HG03135 (cell line): ENCODE measurements at regions not wholly inside any gene's neighbourhood (a gene's known extent, or its start where the extent isn't known, plus 50 kb on each side); places are given as distances from the start of the nearest gene placed in this dataset.
A peak's percentile ranks its signal among the peaks of the same experiment; 100 is the strongest.

Experiments used
- ATAC-seq: cut with Tn5 transposase; IDR thresholded peaks from one replicate; pipeline ENCODE4 v1.9.1; 2021; ENCODE audit warnings: mild to moderate bottlenecking, moderate library complexity; ENCODE audit not compliant: unreplicated experiment

DNA sequence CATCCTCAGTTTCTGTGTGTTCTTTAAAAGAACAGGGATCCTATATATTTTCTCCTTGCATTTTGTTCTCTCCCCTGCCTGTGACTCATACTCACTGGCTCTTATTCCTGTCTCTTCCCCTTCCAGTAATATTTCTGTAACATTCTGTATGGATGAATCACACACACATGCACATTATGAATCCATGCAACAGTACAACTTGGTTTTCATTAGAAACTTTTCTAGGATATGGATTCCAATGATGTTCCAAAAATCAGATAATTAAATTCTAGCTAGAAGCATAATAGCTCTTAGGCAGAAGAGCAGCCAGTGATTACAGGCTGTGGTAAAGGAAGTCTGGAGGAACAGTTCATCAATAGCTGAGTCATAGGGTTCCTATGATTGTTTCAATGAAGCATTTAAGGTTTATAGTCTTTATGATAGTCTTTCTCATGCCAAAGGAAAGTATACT is 119.6 kb upstream of the PMFBP1 start:
- ATAC-seq = no peak

DNA sequence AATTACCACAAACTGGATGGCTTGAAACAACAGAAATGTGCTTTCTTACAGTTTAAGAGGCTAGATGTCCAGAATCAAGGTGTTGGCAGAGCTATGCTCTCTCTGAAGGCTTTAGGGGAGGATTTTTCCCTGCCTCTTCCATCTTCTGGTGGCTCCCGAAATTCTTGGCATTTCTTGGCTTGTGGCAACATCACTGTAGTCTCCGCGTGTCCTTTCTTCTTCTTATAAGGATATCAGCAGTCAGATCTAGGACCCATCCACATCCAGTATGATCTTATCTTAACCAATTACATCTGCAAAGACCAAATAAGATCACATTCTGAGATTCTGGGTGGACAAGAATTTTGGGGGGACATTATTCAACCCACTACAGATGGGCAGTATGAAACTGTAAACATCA is 119.2 kb upstream of the PMFBP1 start:
- no peak for ATAC-seq

DNA sequence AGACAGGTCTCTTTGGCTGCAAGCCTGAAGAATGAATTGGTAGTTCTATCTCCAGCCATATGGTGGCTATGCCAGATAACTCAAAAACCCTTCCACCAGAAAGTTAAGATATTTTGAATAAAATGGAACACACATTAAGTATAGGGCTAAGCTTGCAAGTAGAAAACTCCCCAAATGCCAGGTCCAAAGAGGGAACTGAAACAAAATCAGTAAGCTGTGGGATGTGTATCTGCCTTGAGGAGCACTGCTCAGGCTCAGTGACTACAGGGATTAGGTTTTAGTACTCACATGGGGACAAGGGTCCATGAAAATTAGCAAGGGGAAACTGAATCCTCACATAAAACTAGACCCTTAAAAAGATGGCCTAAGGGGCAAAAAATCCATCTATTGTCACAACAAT is 115.7 kb upstream of the PMFBP1 start:
- no peak for ATAC-seq

DNA sequence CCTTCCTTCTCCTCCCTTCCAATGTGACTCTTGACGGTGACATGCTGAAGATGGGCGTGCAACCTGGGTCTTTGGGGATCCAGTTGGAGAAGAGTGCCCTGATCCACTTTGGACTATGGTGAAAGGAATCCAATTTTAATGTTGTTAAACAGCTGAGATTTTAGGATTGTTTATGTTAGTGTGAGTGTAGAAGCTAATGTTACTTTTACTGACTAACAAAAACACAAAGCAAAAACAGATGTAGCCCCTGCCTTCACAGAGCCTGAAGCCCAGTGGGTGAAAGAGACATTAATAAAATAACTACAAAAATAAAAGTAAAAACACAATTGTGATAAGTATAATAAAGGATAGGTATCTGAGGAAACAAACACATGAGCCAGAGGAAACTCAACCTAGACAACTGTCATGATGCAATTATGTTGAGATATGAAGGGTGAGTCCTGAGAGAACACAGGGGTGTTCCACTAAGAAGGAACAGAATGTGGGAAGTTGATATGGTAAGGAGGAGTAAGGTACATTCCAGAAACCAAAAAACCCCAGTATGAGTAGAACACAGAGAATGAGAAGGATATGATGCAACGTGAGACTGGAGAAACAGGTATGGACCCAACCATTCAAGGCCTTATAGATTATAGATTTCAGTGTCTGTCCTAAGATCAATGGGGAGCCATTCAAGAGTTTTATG is 115.1 kb upstream of the PMFBP1 start:
- no peak for ATAC-seq

DNA sequence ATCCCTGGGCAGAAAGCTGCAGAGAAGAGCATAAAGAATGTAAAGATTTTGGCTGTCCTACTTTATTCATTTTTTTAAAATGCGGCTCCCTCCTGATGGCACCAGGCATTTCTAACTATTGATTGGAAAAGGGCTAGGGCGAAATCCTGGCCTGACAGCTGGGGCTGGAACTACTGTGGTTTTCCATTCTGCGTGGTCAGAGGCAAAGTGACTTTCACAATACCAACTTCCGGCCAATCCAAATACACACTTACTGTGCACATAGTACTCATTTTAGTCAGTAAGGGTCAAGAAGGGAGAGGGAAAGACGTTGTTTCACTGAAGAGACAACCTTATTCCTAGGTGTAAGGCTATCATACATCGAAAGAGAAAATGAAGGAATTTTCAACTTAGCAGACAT is 113.8 kb upstream of the PMFBP1 start:
- ATAC-seq = no peak

DNA sequence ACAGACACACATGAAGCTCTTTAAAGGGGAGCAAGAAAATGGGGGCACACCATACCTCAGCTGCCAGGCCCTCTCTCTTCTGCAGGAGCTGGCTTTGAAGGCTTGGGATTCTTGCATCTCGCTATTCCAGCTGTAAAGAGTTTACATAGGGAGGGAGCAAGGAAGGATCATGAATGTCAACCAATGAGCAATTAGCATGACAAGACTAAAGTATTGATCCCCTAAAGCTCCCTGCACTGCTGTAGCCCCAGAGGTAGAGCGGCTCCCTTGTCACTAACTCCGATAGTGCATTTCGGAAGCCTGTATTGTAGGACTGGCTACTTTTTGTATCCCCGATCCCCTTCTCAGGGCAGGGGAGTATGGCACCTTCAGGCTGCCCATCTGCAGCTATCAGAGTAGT is 113.4 kb upstream of the PMFBP1 start:
- no peak for ATAC-seq

DNA sequence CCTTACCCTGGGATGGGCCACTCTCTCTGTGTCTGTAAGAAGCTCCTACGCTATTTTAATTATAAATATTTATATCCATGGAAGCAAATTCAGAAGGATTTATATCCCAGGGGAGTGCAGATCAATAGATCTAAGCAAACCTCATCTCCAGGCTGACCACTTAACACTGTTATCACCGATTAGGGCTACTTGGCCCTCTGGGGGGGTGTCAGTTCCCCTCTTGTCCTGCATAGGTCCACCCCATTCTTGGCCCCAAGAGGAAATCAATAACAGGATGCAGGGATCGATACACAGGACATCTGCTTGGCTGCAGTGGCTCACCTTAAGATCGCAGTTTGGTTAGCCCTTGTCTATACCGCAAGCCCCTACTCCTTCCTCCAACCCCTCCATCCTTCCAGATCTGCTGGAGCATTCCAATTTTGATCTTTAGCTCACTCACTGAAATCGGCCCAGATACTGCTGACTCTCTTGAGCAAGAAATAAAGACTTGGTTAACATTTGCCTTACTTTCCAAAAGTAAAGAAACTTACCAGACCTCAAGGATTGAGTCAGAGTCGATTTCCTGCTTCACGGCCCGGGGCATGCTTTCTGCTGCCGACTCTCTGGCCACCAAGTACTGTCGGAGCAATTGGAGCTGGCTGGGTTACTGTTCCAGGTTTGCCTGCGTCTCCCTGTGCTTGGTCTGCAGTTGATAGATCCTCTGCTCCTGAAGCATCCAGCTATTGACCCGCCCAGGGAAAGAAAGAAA is 112.3 kb upstream of the PMFBP1 start:
- ATAC-seq = no peak

DNA sequence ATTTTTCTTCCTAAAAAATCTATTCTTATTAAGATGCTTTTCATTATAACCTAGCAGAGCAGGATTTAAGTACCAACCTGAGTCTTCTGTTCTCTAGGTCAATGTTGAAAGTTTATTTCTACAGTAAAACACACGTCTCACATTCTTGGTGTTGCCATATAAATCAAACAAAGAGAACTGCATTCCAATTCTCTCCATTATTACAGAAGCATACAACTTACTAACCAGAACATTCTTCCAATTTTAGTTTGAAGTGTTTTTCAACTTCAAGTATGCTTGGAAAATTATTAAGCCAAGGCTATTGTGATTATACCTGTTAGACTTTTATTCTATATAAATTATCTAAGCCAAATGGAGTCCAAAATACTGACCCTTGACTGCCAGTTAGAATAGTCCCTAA is 110.4 kb upstream of the PMFBP1 start:
- ATAC-seq = no peak

DNA sequence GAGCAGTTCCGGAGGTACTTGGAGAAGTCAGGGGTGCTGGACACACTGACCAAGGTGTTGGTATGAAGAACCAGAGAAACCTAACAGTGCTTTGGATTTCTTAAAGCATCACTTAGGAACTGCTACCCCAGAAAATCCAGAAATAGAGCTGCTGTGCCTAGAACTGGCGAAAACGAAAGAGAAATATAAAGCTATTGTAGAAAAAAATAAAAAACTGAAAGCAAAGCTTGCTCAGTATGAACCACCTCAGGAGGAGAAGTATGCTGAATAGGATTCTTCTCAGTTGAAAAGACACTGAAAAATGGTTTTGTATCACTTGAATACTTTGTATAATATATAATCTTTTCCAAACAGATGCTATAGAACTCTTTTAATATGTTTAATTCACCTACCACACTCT is 106.3 kb upstream of the PMFBP1 start:
- no peak for ATAC-seq

DNA sequence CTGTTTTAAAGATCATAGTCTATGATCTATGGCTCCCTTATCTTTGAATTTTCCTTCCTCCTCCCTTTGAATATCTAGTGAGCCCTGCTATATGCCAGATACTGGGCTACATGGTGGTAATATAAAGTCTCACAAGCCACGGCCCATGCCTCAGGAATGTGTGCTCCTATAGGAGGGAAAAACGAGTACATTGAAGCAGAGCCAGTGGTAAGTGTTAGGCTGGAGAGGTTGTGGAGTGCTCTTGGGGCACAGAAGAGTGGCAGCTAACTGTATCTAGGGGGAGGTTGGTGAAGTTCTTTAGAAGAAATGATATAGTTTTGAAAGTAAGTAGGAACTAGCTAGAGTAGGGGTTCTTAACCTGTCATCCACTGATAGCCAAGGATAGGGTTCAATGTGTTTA is 105.8 kb upstream of the PMFBP1 start:
- no peak for ATAC-seq

DNA sequence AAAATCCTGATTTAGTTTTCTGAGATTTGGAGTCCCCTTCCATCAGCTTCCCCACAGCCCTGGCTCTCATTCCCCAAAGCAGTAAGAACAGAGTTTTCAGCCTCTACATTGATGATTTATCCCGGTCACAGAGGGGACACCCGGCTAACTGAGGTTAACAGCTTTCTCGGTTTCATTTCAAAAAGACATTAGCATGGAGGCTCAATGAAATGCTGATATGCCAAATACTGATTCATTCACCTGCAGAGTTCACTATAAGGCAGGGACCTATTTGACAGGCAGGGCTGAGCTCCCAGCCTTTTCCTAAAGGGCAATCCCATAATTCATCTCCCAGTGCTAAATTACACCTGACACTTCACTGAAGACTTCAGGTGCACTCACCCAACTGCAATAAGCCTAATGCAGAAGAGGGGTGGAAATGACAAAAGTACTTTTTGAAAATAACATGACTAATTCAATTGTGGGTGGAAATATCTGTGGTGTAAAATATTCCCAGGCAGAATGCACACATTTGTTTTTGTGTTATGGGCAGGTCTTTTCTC is 99.8 kb upstream of the PMFBP1 start:
- no peak for ATAC-seq

DNA sequence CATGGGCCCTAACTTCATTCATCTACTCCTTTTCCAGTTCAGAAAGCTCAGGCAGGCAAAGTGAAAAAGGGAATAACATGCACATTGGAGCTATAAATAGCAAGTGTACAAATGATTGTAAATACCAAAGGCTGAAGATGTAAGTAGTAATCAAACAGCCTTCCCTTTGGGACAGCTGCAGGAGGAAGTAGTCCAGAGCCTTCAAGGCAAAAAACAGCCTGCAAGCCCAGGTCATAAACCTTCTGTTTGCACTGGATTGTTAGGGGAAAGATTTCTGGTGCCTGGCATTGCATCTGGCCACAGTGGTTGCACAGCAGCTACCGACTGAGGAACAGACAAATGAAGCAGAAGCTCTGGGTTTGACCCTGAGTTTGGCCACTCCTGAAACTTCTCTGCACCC is 98.6 kb upstream of the PMFBP1 start:
- ATAC-seq = no peak

DNA sequence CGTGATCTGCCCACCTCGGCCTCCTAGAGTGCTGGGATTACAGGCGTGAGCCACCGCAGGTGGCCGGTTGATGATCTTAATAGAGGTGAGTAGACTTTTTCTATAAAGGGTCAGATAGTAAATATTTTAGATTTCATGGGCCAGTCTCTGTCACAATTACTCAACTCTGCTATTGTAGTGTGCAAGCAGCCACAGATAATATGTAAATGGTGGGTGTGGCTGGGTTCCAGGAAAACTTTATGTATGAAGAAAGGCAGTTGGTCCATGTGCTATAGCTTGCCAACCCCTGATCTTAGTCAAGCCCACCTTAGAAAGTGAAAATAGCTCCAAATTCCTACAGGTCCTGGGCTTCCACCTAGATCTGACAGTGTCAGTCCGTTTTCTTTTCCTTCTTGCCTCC is 94.9 kb upstream of the PMFBP1 start:
- no peak for ATAC-seq

DNA sequence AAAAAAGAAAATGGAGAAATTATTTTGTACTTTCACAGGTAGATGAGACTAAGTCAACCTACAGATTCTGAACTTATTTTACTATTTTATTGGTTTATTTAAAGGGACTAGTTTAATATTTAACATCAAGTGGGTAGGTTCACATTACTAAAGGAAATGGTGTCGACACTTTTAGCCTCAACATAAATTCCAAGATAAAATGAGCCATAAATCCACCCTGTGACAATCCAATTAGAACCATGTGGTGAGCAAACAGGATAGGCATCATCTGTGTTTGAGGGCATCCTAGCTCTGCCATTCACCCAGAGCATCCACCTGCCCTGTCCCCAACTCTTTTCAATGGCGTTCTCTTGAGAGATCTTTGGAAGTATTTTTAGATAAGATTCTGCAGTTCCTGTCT is 92.8 kb upstream of the PMFBP1 start:
- ATAC-seq = no peak

DNA sequence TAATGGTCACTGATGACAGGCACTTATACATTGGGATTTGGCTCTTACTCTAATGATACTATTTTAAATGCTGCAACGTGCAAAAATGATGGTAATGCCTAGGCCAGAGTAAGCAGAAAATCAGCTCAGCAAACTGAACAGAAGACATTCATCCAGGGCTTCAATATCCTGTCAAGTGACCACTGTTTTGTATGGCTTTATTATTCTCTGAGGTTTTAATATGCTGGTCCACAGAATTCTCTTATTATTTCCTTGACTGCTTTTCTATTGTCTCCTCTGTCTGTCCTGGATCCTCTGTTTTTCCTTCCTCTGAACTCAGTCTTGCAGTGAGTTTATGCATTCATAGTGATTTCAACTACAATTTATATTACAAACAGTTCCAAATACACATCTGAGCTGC is 90.8 kb upstream of the PMFBP1 start:
- ATAC-seq = no peak

DNA sequence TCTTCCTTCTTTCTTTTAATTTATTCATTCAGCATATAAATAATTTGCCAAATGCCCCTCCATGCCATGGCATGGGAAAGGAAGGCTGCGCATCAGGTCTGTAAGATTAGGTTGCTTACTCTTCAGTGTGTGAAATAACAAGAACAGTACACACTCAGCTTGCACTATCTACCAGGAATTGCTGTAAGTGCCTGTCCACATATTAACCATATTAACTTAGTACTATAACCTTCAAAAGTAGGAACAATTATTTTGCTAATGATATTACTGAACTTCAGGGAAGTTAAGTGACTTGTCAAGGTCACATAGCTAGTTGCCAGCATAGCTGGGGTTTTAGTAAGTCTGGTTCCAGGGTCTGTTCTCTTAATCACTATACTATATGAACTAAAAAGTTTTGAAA is 89.2 kb upstream of the PMFBP1 start:
- ATAC-seq = no peak

DNA sequence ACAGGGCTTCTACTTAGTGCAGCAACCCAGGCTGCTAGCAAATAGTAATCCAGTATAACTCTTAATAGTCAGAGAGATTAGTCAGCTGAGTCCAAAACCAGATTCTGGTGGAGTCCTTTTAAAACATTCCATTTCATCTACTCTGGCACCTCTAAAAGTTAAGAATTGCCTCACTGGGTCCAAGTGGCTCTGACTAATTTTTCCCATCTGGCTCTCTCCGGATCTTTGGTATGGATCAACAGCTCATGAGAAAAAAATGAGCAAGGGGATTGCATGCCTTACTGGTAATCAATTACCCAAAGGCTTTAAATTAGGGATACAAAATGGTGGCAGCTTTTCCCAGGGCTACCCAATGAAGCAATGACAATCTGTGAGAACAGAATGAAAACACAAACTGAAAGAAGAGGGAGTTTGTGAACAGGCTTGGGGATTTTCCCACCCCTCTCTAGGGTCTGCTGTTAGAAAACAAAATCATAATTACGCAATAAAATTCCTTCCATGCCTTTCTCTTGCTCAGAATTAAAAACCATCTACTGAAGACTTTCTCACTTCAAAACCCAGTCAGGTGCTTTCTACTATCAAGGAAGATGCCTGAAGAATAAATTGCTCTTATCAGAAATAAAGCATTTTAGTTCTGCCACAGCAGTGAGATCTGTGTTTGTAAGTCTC is 84.6 kb upstream of the PMFBP1 start:
- no peak for ATAC-seq

DNA sequence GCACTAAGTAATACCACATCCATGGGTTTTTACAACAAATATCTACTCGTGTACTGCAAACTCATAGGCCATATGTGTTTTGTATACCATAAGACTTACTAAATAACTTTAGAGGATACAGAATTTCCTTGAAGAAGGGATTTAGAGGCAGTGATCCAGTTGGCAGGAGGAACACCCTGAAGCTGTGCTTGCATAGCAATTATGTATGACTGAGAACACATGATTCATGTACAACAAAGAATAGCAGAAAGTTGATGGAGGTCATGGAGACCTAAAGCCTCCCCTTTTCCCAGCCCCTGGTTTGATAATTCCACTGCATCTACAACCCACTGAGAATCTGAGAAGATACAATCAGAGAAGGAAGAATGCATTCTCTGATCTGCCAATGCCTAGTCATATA is 83.8 kb upstream of the PMFBP1 start:
- ATAC-seq = no peak

DNA sequence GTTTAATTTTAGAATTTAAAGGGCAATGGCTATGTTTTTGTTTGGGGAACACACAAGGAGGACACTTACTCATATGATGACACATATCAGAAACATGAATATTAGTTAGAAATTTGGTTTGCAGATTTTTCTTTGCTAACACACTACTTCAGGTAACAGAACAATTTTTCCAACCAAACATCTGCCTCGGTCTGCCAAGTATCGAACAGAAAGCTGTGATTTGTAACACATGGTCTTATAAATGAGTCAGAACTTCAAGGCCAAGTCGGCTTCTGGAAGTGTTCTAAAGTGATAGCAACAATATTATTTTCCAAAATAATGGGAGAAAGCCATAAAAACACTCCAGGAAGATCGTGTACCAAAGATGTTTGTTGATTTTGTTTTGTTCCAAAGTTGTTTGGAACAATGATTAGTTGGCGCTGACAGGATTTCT is 75.9 kb upstream of the PMFBP1 start:
- ATAC-seq = no peak

DNA sequence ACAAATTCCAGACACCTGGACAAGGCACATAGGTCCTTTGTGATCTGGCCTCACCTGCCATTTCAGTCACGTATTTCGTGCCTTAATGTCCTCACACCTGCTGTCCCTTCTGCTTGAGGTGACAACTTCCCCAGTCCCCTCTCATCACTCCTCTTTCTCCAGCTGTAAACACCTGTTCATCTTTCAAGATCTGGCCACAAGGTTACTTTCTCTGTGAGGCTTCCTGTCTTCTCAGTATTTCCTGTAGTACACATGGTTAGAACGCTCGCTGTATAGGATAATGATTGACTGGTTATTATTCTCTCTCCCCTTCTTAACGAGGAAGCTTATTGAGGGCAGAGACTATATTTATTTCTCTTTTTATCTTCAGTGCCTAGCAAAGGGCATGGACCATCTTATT is 74.5 kb upstream of the PMFBP1 start:
- peak; percentile 91 for ATAC-seq

DNA sequence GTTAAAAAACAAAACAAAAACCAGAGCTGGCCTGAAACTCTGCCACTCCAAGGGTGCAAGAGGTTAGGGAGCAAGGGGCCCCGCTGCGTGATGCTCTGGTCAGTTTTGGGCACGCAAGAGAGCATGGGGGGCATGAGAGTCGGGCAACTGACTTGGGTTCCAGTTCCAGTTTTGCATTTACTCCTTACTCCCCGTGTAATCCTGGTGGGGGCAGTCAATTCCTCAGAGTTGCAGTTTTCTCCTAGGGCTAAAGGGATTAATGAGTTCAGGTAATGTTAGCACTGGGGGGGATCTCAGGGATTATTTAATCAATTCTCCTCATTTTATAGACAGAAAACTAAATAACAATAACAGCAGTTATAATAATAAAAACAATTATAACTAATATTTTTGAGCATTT is 72.9 kb upstream of the PMFBP1 start:
- no peak for ATAC-seq

DNA sequence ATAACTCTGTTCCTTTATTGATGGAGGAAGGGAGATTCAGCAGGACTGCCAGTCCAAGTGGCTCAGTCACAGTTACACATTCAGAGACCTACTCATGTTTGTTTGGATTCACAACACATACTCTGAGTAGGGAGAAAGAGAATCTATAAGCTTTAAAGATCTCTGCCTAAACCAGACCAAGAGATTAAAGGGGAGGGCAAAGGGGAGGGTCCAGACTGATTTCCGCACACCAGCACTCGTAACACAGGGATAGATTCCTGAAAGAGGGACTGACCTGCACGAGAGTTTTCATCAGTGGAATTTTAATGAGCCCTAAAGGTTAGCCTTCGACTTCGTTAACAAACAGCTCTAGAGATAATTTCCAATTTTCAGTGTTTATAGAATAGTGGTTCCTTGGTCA is 71.7 kb upstream of the PMFBP1 start:
- ATAC-seq = no peak
